ENCODE measurements at regions not wholly inside any gene's neighbourhood (a gene's known extent, or its start where the extent isn't known, plus 50 kb on each side); places are given as distances from the start of the nearest gene placed in this dataset.
"Not testable (repeated sequence)": the region's sequence is repeated elsewhere in the genome, so short reads cannot be mapped to it uniquely, and the experiment has no call there.

DNA sequence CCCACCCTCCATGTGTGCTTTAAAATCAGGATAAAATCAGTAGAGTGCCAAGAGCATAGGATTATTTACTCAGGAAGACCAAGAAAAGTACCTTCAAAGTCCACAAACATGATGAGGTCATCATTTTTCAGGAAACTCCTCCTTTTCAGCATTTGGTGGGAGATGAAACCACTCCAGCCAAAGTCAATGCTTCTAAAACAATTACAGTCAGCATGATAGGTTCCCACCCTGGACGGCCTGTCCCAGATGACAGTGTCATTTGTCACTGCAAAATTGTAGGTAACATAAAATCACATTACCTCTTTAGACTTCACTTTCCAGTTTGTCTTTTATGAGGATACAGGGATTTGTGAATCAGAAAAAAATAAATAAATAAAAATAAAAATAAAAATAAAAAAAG lies 638.0 kb downstream of the SPATA31A6 start:
- H3K9me3 Mint-ChIP-seq; H3K27ac Mint-ChIP-seq; DNase-seq (ENCODE audit: low spot score); H3K4me3 Mint-ChIP-seq (ENCODE audit: low read depth); H3K36me3 Mint-ChIP-seq (ENCODE audit: low read depth); H3K4me1 Mint-ChIP-seq (ENCODE audit: low read depth); H3K27me3 Mint-ChIP-seq (ENCODE audit: low read depth); intact Hi-C loops (cut with micrococcal nuclease): not testable (repeated sequence)

DNA sequence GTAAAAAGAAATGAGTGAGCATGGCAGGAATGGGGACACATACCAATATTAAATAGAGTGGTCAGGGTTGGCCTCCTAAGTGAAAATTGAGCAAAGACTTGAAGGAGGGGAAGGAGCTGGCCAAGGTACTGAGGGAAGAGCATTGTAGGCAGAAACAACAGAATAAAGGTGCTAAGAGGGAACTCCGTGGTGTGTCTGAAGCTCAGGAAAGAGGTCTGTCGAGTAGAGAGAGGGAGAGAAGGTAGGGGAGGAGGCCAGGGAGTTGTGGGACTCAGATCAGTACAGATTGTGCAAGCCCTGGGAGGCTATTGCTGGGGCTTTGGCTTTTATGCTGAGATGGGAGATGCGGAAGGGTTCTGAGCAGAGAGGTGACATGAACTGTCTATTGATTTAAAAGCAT lies 664.7 kb downstream of the SPATA31A6 start:
- H3K27ac Mint-ChIP-seq; H3K9me3 Mint-ChIP-seq; H3K36me3 Mint-ChIP-seq (ENCODE audit: low read depth); H3K4me1 Mint-ChIP-seq (ENCODE audit: low read depth); DNase-seq (ENCODE audit: low spot score); H3K4me3 Mint-ChIP-seq (ENCODE audit: low read depth); intact Hi-C loops (cut with micrococcal nuclease); H3K27me3 Mint-ChIP-seq (ENCODE audit: low read depth): not testable (repeated sequence)

DNA sequence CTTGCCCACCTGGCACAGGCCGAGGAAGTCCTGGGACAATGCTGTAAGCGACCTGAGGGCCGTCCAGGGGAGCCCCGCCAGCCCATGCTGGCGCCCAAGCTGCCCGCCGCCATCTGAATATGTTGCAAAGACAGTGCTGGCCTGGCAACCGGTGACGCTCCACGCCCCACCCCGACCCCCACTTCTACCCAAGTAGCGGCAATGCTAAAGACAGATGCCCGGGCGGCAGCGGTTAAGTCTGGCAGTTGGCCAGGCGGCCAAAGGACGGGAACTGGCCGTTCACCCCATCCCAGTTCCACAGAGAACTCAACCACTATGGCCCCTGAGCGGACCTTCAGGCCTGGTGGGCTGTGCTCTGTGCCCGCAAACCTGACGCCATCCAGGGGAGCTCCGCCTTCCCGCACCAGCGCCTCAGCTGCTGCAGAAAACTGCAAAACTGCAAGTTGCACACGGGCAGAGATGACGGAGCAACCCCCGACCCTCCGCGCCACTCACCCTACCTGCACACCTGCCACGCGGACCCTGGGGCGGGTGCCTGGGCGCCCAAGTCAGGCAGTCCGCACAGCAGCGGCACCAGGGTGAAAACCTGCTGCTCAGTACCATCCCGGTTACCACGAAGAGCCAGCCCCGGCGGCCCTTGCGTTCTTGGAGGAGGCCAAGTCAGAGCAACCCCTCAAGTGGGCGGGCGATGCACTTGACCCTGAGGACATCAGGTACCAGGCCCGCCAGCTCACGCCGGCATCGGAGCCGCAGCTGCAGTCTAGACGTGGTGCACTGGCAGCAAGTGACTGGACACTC lies 667.6 kb downstream of the SPATA31A6 start:
- H3K9me3 Mint-ChIP-seq; H3K4me3 Mint-ChIP-seq (ENCODE audit: low read depth); H3K27me3 Mint-ChIP-seq (ENCODE audit: low read depth); H3K36me3 Mint-ChIP-seq (ENCODE audit: low read depth); H3K4me1 Mint-ChIP-seq (ENCODE audit: low read depth); intact Hi-C loops (cut with micrococcal nuclease); DNase-seq (ENCODE audit: low spot score); H3K27ac Mint-ChIP-seq: not testable (repeated sequence)

DNA sequence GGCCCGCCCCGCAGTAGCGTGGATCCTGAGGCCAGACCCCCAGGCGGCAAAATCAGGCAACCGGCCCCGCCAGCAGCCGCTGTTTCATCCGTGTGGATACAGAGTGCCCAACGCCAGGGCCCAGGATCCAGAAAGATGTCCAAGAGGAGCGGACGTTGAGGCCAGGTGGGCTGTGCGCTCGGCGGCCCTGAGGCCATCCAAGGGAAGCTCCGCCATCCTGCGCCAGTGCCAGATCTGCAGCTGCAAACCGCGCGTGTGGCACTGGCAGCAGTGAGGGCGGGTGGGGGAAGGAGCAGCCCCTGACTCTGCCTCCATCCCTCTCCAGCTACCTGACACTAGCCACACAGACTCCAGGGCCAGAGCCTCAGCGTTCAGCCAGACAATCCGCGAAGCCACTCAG lies 668.2 kb downstream of the SPATA31A6 start:
- intact Hi-C loops (cut with micrococcal nuclease); H3K4me1 Mint-ChIP-seq (ENCODE audit: low read depth); H3K36me3 Mint-ChIP-seq (ENCODE audit: low read depth); H3K27ac Mint-ChIP-seq; DNase-seq (ENCODE audit: low spot score); H3K27me3 Mint-ChIP-seq (ENCODE audit: low read depth); H3K9me3 Mint-ChIP-seq; H3K4me3 Mint-ChIP-seq (ENCODE audit: low read depth): not testable (repeated sequence)

DNA sequence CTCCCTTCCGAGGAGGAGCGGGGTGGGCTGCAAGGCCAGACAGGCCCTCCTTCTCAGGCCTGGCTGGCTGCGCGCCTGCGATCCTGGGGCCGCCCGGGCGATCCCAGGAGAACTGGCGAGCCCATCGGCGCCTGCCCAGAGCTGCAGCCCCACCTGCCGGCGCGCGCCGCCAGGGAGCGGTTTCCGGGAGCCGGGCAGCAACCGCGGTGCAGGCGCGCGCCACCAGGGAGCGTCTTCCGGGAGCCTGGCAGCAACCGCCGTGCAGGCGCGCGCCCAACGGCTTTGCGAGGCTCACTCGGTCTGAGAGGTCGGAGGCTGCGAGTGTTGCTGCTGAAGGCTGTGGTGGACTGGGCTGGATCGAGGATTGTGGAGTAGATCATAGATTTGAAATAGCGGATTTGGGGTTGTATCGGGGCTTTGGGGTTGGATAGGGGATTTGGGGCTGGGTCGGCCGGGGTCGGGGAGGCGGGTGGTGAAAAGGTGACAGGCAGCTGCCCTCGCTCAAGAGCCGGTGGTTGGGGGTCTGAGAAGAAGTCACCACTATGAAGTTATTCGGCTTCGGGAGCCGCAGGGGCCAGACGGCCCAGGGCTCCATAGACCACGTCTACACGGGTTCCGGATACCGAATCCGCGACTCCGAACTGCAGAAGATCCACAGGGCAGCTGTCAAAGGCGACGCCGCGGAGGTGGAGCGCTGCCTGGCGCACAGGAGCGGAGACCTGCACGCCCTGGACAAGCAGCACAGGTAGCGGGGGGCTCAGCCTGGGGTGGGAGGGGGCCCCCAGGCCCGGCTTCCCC lies 668.9 kb downstream of the SPATA31A6 start:
- H3K27me3 Mint-ChIP-seq (ENCODE audit: low read depth); H3K36me3 Mint-ChIP-seq (ENCODE audit: low read depth); H3K4me1 Mint-ChIP-seq (ENCODE audit: low read depth); intact Hi-C loops (cut with micrococcal nuclease); H3K9me3 Mint-ChIP-seq: not testable (repeated sequence)
- DNase-seq (ENCODE audit: low spot score): peak; percentile 50
- H3K4me3 Mint-ChIP-seq (ENCODE audit: low read depth): peak overlapping the region; percentile 87
- peak overlapping the region; percentile 79 for H3K27ac Mint-ChIP-seq

DNA sequence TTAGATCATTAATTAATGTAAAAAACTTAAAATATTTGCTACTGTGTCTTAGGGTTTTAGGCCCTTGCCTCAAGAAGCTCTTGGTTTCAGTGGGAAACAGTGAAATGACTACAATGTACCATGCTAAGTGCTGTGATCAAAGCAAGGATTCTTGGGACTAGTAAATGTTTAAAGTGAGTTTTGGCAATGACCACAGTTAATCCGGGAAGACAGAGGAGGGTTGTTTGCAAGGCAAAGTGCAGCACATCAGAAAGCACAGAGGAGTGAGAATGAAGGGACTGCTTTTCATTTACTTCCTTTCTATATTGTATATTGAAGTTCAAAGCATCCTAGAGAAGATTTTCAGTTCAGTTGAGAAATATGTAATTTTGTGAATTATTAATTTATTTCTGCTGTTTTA lies 676.7 kb downstream of the SPATA31A6 start:
- H3K36me3 Mint-ChIP-seq (ENCODE audit: low read depth); H3K27me3 Mint-ChIP-seq (ENCODE audit: low read depth); intact Hi-C loops (cut with micrococcal nuclease); H3K9me3 Mint-ChIP-seq; DNase-seq (ENCODE audit: low spot score); H3K27ac Mint-ChIP-seq; H3K4me1 Mint-ChIP-seq (ENCODE audit: low read depth); H3K4me3 Mint-ChIP-seq (ENCODE audit: low read depth): not testable (repeated sequence)

DNA sequence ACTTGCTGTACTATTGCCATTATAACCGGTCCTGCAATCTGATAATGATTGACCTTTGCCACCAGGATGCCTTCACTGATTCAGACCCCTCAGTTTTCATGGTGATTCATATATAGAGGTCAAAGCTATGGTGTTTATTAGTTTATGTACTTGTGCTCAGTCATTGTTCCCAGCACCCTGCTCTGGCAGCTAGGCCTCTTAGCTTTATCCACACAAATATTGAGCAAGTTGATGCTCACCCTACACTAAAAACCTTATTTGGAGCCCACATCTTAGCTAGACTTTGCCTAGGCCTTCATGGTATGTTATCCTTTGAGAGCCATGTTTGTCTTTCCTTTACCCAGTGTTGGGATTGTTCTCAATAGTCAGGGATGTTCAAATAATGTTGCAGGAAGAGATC lies 679.0 kb downstream of the SPATA31A6 start:
- DNase-seq (ENCODE audit: low spot score); H3K4me1 Mint-ChIP-seq (ENCODE audit: low read depth); H3K4me3 Mint-ChIP-seq (ENCODE audit: low read depth); H3K36me3 Mint-ChIP-seq (ENCODE audit: low read depth); H3K27me3 Mint-ChIP-seq (ENCODE audit: low read depth); H3K9me3 Mint-ChIP-seq; H3K27ac Mint-ChIP-seq; intact Hi-C loops (cut with micrococcal nuclease): not testable (repeated sequence)

Measured in activated T-helper 2 cell treated with anti-CD3 and anti-CD28 coated beads, Interferon-gamma antibody, Interleukin-2, Interleukin-4, amounts not matched to agents 10 μg/mL and 5 μg/mL and 100 μg/mL, durations not matched to agents 14 hours and 24 hours and 36 hours (primary cell).